T-helper 1 cell treated with Interleukin-12 subunit alpha and Interleukin-12 subunit beta and Interleukin-4 antibody, amounts not matched to agents 30 ng/mL and 1 ng/mL, for 36 hours (primary cell): ENCODE measurements at regions not wholly inside any gene's neighbourhood (a gene's known extent, or its start where the extent isn't known, plus 50 kb on each side); places are given as distances from the start of the nearest gene placed in this dataset.
"Not testable (repeated sequence)": the region's sequence is repeated elsewhere in the genome, so short reads cannot be mapped to it uniquely, and the experiment has no call there.

ENCODE experiments used
- intact Hi-C: fragments of 100-400 bp; cut with micrococcal nuclease; formaldehyde crosslinking; loops from one replicate; pipeline ENCODE4 v1.15.1; 2024

GRCh38 chr18:77329651-77330050, 80.0 kb downstream of the GALR1 start:
- intact Hi-C loops = no loop called here

GRCh38 chr18:77334876-77335275, 85.2 kb downstream of the GALR1 start:
- intact Hi-C loops = no loop called here

- intact Hi-C loops = no loop called here
These were observed 88.0 kb downstream of the GALR1 start for GRCh38 chr18:77337604-77338003.

- intact Hi-C loops = no loop called here
These were observed 89.4 kb downstream of the GALR1 start for GRCh38 chr18:77339093-77339492.

GRCh38 chr18:77339623-77340022, 90.0 kb downstream of the GALR1 start:
- intact Hi-C loops = no loop called here

DNA sequence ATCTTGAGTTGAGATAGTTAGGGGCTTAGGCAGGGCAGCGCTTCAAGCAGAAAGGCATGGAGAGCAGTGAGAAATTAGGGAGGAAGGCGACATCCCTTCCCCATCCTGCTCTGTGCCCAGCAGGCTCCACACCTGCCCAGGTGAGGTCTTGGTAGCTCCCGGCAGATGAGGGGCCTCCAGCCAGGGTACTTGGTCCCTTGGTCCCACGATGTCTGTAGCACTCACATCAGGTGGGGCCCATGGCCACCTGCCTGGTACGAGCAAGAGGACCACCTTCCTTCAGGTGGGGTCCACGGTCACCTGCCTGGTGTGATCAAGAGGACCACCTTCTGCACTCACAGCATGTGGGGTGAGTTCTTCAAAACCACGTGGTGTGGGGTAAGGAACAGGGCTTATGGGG, 91.2 kb downstream of the GALR1 start:
- intact Hi-C loops = no loop called here

DNA sequence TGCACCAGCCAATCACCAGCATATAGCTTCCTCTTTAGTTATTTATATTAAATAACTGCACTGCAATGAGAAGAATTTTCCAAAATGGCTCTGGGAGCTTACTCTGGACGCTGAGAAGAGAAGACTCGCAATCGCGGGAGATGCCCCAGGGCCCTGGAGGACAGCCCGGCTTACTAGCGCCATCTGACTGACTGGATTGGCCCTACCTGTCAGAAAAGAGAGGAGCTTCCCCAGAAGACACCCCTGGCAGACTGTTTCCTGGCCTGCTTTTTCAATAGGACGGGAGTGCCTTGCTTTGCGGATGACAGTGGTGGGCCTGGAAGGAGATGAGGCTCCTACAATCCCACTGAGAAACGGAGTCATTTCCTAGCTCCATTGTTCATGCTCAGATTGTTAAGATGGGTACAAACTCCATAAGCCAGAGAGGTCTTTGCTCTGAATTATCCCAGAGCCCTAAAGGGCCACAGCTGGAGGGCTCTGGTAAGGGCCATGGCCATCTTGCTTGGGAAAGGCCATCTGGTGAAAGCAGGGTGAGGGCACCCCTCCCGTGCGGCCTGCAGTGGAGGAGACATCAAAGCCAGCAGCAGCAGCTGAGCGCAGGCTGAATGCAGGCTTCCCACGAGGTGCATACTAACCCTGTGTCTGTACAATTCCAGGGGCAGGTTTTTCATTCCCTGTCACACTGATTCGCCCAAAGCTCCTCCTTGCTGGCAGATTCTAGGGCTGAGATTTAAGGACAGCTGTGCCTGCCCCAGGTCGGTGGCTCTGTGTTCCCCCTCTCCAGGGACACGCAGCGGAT, 92.1 kb downstream of the GALR1 start:
- intact Hi-C loops = no loop called here

DNA sequence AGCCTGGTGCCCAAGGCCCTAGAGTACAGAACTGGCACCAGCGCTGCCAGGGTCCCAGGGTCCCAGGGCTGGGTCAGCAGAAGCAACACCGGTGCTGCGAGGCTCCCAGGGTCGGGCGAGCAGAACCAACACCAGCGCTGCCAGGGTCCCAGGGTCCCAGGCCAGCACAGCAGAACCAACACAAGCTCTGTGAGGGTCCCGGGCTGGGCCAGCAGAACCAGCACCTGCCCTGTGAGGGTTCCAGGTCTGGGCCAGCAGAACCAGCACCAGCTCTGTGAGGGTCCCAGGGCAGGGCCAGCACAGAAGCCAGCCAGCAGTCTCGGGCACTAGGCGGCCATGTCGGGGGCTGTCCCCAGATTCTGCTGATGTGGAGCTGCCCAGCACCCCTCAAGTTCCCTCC, 93.1 kb downstream of the GALR1 start:
- intact Hi-C loops = no loop called here

DNA sequence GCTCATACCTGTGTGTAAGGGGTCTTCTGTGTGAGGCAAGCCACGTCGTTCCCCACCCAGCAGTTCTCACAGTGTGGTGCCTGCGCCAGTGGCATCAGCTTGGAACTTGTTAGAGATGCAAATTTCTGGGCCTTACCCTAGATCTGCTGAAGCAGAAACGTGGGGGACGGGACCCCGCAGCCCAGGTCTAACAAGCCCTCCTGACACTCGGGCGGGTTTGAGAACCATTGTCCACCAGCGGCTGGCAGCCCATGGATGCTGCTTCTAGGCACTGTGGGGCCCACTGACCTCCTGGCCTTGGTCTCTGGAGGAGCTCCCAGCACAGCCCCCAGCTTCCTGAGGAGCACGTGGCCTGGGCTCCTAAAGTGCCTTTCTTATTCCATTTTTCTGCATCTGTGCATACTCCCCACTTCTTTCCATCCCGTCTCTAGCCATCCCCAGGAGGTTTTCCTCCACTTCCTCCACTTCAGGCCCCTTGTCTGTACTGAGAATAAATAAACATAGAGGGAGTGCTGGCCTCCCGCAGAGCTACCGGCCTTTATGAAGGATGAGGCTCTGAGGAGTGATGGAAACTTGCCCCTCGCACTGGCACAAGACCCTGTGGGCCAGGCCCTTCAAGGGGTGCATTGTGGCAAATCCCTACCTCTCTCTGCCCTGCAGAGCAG, 94.3 kb downstream of the GALR1 start:
- intact Hi-C loops = no loop called here

DNA sequence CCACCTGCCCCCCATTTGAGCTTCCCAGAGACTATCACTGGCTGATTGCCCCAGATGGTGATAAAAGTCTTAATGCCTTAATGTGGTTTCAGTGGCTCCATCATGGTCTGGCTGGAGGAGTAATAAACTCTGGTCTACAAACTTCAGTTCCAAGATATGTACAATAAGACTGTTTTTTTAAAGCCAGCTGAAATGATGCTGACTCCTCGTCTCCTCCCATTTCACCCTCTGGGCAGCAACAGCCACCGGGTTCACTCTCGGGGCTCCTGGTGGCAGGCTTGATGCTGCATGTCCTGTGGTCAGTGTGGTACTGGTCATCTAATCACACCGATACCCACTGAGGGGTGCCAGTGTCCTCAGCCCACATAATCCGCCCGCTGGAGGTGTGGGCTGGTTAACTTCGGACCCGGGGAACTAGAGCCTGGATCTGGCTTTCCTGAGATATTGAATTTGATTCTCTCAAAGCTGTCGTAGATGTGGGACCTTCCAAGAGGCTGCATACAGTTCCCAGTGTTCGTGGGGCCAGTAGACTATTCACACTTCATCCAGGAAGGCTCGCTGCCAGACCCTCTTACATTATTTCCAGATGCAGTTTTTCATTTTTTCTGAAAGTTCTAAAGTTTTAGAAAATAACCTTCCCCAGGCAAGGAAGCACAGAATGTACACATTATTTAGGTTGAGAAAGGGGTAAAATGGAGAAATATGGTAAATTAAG, 95.3 kb downstream of the GALR1 start:
- intact Hi-C loops = no loop called here

DNA sequence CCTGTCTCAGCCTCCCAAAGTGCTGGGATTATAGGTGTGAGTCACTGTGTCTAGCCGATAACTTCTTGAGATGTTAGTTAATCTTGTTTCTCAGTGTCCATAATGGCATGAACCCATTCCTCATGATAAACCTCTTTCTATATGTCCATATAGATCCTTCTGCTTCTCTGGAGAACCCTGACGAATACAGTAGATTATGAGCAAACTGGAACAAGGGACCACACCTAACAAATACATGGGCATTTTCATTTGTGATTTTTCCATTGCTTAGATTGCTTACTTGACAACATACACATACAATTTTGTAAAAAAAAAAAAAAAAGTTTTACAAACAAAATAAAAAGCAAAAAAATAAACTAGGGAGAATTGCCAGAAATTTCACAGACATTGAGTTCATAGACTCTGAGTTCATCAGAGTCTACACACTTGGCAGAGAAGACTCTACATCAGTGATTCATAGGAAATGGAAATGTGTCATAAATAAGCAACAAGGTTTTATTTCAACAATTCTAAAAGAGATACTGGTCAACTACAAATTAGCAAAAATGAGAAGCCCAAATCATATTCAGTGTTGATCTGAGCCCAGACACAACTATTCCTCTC, 96.7 kb downstream of the GALR1 start:
- intact Hi-C loops = no loop called here

GRCh38 chr18:77353349-77353748, 103.7 kb downstream of the GALR1 start:
- intact Hi-C loops = not testable (repeated sequence)

DNA sequence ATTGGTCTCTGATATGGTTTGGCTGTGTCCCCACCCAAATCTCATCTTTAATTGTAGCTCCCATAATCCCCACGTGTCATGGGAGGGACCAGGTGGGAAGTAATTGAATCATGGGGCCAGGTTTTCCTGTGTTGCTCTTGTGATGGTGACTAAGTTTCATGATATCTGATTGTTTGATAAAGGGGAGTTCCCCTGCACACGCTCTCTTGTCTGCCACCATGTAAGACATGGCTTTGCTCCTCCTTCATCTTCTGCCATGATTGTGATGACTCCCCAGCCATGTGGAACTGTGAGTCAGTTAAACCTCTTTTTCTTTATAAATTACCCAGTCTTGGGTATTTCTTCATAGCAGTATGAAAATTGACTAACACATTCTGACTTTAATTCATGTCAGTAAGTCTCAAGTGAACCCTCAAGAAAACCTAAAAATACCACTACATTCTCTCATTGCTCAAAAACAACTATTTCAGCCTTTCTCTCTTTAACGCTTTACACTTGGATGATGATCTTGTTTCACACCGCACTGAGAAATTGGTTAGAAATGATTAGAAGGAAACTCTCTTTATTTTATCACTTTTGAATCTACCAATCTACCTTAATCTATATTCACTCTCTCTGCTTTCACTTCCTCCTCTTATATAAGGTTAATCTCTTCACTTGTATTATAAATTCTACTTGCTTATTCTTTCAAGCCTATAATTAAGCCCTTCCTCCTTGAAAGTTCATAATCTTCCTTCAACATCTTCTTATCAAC, 110.1 kb downstream of the GALR1 start:
- intact Hi-C loops = no loop called here

GRCh38 chr18:77360315-77361190, 110.9 kb downstream of the GALR1 start:
- intact Hi-C loops = no loop called here

GRCh38 chr18:77361382-77361781, 111.7 kb downstream of the GALR1 start:
- intact Hi-C loops = no loop called here

- intact Hi-C loops = no loop called here
These were observed 116.0 kb downstream of the GALR1 start for GRCh38 chr18:77365667-77366066.

DNA sequence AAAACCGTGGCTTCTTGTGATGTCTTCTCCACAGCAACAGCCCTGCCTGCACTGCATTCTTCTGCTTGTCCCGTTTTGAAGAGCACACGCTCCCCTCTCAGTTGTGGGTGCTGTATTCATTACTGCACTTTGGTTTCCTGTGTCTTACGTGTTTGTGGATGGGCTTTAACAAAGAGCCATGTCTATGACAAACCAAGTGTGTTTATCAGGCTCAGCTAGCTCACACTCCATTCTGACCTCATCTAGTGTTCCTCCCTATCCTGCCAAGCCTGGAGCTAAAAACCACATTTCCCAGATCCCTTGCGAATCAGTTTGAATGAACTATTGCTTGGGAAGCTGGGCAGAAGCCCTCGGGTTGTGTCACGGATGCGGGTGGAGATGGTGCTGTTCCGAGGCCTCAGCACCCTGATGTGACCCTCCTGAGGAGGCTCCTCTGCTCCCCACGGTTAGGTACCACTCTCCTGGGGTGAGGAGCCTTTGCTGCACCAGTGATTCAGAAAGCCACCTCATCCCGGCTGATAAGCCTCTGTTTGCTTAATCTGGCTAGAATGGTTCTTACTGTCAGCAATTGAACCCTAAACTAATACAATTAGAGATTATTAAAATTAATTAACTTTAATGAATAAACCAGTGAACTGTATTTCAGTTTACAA, 116.5 kb downstream of the GALR1 start:
- intact Hi-C loops = no loop called here

GRCh38 chr18:77366720-77367641, 117.3 kb downstream of the GALR1 start:
- intact Hi-C loops = no loop called here

DNA sequence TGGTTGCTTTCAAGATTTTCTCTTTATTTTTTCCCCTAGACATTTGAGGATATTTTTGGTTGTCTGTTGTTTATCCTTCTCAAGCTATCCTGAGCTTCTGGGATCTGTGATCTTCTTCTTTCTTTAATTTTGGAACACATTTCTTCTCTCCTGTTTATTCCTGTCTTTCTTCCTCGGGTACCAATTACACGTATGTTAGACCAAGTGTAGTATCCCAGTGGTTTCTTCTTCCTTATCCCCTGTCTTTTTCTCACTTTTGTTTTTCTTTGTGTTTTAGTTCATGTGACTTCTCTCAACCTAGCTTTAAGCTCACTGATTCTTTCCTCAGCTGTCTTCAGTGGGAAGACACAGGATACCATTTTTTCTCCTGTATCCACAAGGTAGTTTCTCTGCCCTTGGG, 120.0 kb downstream of the GALR1 start:
- intact Hi-C loops = no loop called here
